GM21723 (cell line): ENCODE measurements at regions not wholly inside any gene's neighbourhood (a gene's known extent, or its start where the extent isn't known, plus 50 kb on each side); places are given as distances from the start of the nearest gene placed in this dataset.
A peak's percentile ranks its signal among the peaks of the same experiment; 100 is the strongest.
"Not testable (repeated sequence)": the region's sequence is repeated elsewhere in the genome, so short reads cannot be mapped to it uniquely, and the experiment has no call there.

Experiments
- ATAC-seq: cut with Tn5 transposase; IDR thresholded peaks from one replicate; pipeline ENCODE4 v1.9.1; 2021; ENCODE audit warnings: mild to moderate bottlenecking, moderate library complexity; ENCODE audit not compliant: unreplicated experiment

GRCh38 chr9:2439957-2440356 is 181.6 kb upstream of the VLDLR start:
- ATAC-seq, result no peak

GRCh38 chr9:2443933-2444332 is 177.7 kb upstream of the VLDLR start:
- ATAC-seq, result not testable (repeated sequence)

DNA sequence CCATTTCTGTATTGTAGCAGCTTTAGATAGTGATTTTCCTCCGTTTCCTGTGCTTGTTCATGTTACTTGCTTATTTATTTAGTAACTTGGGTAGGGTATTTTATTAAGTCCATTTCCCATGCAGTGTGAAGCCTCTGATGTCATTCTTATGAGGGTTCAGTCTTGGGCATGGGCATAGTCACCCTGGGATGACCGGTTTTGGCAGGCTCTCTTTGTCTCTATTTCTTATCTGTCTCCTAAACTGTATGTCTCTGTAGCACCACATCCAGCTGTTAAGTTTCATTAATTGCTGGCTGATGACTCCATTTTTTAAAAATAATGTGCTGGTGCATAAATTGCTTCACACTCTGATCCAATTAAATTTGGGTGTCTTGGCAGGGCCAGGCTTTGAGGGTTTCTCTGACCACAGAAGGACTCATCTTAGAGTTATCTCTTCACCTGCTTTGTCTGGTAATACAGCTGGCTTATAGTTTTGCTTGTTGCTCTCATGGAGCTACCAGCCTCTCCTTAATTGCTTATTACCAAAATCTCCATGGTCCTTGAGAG is 173.3 kb upstream of the VLDLR start:
- ATAC-seq, result no peak

DNA sequence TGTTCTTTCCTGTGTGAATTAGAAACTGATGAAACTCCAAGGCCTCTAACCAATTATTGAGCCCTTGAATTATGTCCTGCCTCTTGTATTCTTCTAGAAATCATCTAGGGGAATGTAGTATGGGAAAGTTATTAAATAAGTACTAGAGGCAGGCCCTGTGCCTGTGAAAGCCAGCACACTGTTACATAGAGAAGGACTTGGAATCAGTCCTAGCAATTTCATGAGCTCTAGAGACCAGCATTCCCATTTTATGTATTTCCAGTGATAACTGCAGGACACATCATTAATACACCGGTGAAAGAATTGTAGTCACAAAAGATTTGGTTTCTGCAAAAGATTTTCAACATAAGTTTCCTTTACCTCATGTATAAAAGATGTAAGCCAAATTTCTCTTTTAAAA is 168.5 kb upstream of the VLDLR start:
- no peak for ATAC-seq

GRCh38 chr9:2453701-2454100 is 167.9 kb upstream of the VLDLR start:
- ATAC-seq, result no peak

DNA sequence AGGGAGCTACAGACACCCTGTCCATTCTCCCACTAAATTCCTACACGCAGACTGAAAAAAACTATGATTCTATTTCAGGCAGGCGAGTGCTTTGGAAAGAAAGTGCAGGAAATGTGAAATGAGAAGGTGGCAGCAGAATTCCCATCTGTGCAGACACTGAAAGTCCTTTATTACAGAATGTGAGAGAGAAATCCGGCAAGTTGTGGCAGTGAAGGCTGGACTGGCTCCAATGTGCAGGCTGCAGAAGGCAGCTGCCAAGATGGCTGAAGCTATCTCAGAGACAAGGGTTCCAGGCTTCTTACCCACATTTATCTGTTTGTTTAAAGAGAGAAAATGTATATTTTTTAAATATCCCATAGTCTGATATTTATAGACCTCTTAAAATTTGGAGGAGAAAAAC is 161.8 kb upstream of the VLDLR start:
- no peak for ATAC-seq

- no peak for ATAC-seq
These were observed 159.7 kb upstream of the VLDLR start for GRCh38 chr9:2461892-2462291.

- ATAC-seq, result no peak
These were observed 157.0 kb upstream of the VLDLR start for GRCh38 chr9:2464624-2465023.

GRCh38 chr9:2465516-2465915 is 156.1 kb upstream of the VLDLR start:
- ATAC-seq, result no peak

DNA sequence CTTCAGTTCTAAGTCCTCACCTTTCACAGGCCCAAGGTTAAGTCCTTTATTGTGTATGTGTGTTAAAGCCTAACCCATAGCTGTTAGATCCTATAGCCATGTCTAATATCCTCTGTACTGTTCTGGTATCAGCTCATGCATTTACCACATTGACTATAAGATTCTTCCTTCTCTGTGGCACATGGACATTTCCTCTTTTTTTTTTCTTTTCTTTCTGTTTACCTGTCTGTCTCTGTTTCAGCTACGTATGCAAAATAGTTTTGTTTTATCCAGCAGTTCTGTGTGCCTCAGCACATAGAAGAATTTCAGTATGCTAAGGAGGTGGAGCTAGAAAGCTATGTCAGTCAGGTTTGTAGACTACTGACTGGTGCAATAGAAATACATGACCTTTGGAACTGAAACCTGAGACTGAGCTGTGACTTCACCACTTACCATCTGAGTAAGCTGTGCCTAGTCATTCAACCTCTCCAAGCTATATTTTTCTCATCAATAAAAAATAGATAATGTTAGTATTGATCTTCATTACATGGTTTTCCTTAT is 155.6 kb upstream of the VLDLR start:
- ATAC-seq, result peak; percentile 99

GRCh38 chr9:2466703-2467102 is 154.9 kb upstream of the VLDLR start:
- ATAC-seq, result no peak

DNA sequence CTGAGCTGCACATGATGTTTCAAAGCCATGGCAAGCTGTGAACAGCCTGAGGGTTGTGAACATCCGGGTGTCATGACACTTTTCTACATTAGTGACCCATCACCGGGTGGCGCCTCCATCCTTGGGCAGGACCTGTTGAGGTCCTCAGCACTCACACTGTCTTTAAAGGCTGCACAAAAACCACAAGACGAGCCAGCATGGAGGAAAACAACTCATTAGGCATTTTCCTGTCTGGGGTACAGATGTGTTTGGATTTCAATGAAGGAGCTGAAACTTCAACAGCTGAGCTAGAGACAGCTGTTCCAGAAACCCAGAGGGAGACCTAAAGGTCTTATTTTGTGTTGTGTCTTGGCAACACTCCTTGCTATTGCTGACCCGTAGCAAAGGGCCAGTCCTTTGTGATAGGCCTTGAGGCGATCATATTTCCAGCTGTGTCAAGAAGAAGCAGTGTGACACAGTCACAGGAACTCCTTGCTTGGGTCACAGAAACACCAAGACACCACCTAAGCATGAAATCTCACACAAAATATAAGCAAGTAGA is 151.8 kb upstream of the VLDLR start:
- ATAC-seq, result no peak

DNA sequence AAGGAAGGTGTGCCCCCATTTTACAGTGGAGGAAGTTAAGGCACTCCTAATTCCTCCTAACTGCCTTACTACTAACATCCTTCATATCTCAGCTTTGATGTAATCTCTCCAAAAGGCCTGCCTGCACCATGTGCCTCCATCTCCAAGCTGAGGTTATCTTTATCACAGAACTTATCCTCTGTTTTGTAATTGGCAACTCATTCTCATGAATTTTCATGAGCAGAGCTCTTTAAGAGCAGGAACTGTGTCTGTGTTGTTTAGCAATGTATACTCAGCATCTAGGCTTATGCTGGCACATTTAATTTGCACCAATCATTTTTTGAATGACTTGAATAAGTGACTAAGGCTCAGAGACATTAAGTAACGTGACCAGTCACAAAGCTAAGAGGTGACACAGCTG is 147.9 kb upstream of the VLDLR start:
- ATAC-seq, result no peak

DNA sequence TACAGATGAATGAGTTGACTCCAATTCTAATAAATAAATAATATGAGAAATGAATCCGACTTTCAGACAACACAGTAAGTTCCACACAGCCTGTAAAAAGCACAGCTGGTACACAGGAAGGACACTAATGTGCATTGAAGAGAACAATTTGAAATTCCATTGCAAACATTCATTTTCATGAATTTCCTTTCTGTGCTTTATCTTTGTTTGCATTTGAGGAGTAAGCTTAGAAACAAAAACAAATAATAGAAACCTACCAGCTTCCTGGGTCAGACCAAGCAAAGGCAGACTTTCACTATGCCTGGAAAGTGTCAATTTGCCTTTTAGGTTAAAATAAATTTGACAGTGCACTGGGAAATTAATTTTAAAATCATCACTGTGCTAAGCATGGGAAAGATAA is 143.8 kb upstream of the VLDLR start:
- ATAC-seq, result no peak

- no peak for ATAC-seq
These were observed 143.2 kb upstream of the VLDLR start for GRCh38 chr9:2478421-2478820.

DNA sequence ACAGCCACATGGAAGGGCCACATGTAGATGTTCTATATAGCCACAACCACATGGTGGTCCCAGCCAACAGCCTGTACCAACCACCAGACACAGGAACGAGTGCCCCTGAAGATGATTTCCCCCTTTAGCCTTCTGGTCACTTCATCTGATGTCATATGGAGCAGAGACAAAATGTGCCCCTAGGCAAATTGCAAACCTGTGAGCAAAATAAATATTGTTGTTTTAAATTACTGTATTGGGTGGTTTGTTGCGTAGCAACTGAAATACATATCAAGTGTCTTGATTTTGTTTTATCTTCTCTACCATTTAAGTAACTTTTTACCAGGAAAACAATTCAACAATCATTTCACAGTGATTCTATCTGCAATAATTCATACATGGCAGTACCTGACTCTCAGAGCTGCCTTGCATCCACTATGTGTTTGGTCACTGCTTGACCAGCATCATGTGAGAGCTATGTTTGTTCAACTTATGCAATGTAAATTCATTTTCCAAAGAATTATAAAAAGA is 142.5 kb upstream of the VLDLR start:
- no peak for ATAC-seq

- ATAC-seq, result no peak
These were observed 141.2 kb upstream of the VLDLR start for GRCh38 chr9:2480255-2480837.

- ATAC-seq, result no peak
These were observed 140.4 kb upstream of the VLDLR start for GRCh38 chr9:2481216-2481615.

GRCh38 chr9:2486988-2487387 is 134.6 kb upstream of the VLDLR start:
- ATAC-seq, result no peak

DNA sequence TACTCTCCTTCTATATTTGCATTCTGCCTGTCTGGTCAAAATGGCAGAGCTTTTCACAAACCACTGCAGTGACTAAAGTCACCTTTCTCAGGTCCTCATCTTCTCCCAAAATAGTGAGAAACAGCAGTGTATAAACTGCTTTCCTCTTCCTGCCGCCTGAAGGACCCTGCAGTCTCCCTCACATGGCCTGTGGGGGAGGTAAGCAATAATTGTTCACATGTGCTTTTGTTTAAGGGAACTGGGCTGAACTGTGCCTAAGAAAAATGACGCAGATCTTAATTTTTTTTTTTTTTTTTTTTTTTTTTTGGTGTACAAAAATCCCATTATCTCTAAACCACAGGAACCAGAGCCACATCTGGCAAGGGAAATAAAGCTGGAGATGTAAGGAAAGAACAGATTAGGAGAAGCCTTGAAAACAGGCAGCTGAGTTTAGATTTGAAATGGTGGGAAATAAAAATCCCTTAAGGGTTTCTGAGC is 131.7 kb upstream of the VLDLR start:
- ATAC-seq, result no peak

DNA sequence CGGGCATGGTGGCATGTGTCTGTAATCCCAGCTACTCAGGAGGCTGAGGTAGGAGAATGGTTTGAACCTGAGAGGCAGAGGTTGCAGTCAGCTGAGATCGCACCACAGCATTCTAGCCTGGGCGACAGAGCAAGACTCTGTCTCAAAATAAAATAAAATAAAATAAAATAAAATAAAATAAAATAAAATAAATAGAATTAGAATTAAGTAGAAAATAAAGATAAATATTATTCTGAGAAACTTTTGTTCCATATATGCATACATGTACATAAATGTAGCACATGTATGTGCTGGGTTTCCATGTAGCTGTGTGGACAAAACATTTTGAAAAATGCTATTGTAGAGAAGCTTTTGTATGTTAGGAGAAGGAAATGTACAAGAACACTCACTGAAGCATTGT is 129.4 kb upstream of the VLDLR start:
- no peak for ATAC-seq

DNA sequence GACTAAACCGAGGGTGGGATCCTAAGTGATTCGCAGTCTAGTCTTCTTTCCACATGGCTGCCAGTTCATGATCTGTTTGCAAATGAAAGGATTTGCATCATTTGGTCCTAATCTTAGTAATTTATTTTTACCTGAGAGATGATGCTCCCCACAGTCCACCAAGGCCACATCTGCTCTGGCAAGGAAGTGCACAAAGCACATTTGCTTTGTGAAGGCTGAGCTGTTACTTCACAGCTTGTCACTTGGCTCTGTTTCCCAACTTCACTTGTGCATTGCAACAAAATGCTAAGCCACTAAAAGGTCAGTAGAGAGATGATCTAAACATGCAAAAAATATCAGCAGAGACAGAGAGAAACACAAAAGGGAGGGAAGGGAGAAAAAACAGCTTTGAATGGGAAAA is 128.5 kb upstream of the VLDLR start:
- ATAC-seq, result no peak
